ENCODE measurements at regions not wholly inside any gene's neighbourhood (a gene's known extent, or its start where the extent isn't known, plus 50 kb on each side); places are given as distances from the start of the nearest gene placed in this dataset.

GRCh38 chr14:100674428-100674827, 52.3 kb upstream of the DLK1 start:
- H3K4me1 ChIP-seq (ENCODE audit: control insufficient read depth, extremely low read depth, insufficient read depth, low read length) = peaks cover 22% of the 10 kb centered on the region

GRCh38 chr14:100674897-100675619, 51.6 kb upstream of the DLK1 start:
- no peak overlapping the region for H2AFZ ChIP-seq (ENCODE audit: control insufficient read depth, low read length)
- DNase-seq (ENCODE audit: low read depth, low spot score) (no peak), FAIRE-seq (no peak)
- no peaks in the 10 kb centered on the region for H3K79me2 ChIP-seq (ENCODE audit: control insufficient read depth, insufficient read depth, low read length)
- no peak overlapping the region for H3K27ac ChIP-seq (ENCODE audit: control insufficient read depth, insufficient read depth, low read length)
- H3K9me1 ChIP-seq (ENCODE audit: control insufficient read depth, extremely low read depth, insufficient read depth, low read length) = no peaks in the 10 kb centered on the region
- no peak overlapping the region for H3K4me3 ChIP-seq (ENCODE audit: control insufficient read depth in 2 of 3, extremely low read depth in 1 of 3, insufficient read depth in 2 of 3, low read depth in 1 of 3, low read length in 3 of 3)
- no peaks in the 10 kb centered on the region for H3K9me3 ChIP-seq (ENCODE audit: control insufficient read depth, low read depth, low read length)
- H4K20me1 ChIP-seq (ENCODE audit: control insufficient read depth, extremely low read depth, insufficient read depth, low read length) = no peaks in the 10 kb centered on the region
- H3K27me3 ChIP-seq (ENCODE audit: control insufficient read depth, extremely low read depth, insufficient read depth, low read length) = peaks cover 47% of the 10 kb centered on the region
- H3K4me1 ChIP-seq (ENCODE audit: control insufficient read depth, extremely low read depth, insufficient read depth, low read length) = peaks cover 22% of the 10 kb centered on the region
- TF ChIP-seq CTCF (optimal IDR thresholded peaks at IDR 0.05 in 1 of 3, IDR thresholded peaks at IDR 0.05 in 1 of 3, conservative IDR thresholded peaks at IDR 0.05 in 1 of 3; ENCODE audit: extremely low read depth in 1 of 3, insufficient read depth in 2 of 3, low read length in 3 of 3) (no peak), EZH2 (IDR thresholded peaks at IDR 0.05; ENCODE audit: low read length) (no peak)
- no peaks in the 10 kb centered on the region for H3K36me3 ChIP-seq (ENCODE audit: control insufficient read depth in 2 of 2, extremely low read depth in 1 of 2, insufficient read depth in 2 of 2, low read length in 2 of 2)
- H3K4me2 ChIP-seq (ENCODE audit: control insufficient read depth, extremely low read depth, insufficient read depth, low read depth, low read length) = no peak overlapping the region
- dilution Hi-C loops (cut with MboI; ENCODE audit: extremely low pct_ligation_motif_present, low sequenced_read_pairs) = no loop called here
- no peak overlapping the region for H3K9ac ChIP-seq (ENCODE audit: control insufficient read depth, extremely low read depth, insufficient read depth, low read length)

More at GRCh38 chr14:100674428-100674827, 52.3 kb upstream of the DLK1 start:
- Histone ChIP-seq H2AFZ (ENCODE audit: control insufficient read depth, low read length) (no peak overlapping the region), H3K27me3 (ENCODE audit: control insufficient read depth, extremely low read depth, insufficient read depth, low read length) (peaks cover 53% of the 10 kb centered on the region), H3K27ac (ENCODE audit: control insufficient read depth, insufficient read depth, low read length) (no peak overlapping the region), H3K9me1 (ENCODE audit: control insufficient read depth, extremely low read depth, insufficient read depth, low read length) (no peaks in the 10 kb centered on the region), H3K9me3 (ENCODE audit: control insufficient read depth, low read depth, low read length) (no peaks in the 10 kb centered on the region), H3K36me3 (ENCODE audit: control insufficient read depth in 2 of 2, extremely low read depth in 1 of 2, insufficient read depth in 2 of 2, low read length in 2 of 2) (no peaks in the 10 kb centered on the region), H3K4me2 (ENCODE audit: control insufficient read depth, extremely low read depth, insufficient read depth, low read depth, low read length) (no peak overlapping the region), H3K79me2 (ENCODE audit: control insufficient read depth, insufficient read depth, low read length) (no peaks in the 10 kb centered on the region), H3K9ac (ENCODE audit: control insufficient read depth, extremely low read depth, insufficient read depth, low read length) (no peak overlapping the region), H4K20me1 (ENCODE audit: control insufficient read depth, extremely low read depth, insufficient read depth, low read length) (no peaks in the 10 kb centered on the region), H3K4me3 (ENCODE audit: control insufficient read depth in 2 of 3, extremely low read depth in 1 of 3, insufficient read depth in 2 of 3, low read depth in 1 of 3, low read length in 3 of 3) (no peak overlapping the region)
- DNase-seq (ENCODE audit: low read depth, low spot score) (no peak), FAIRE-seq (no peak)
- TF ChIP-seq CTCF (optimal IDR thresholded peaks at IDR 0.05 in 1 of 3, IDR thresholded peaks at IDR 0.05 in 1 of 3, conservative IDR thresholded peaks at IDR 0.05 in 1 of 3; ENCODE audit: extremely low read depth in 1 of 3, insufficient read depth in 2 of 3, low read length in 3 of 3) = no peak
- no peak for TF ChIP-seq EZH2 (IDR thresholded peaks at IDR 0.05; ENCODE audit: low read length)
- dilution Hi-C loops (cut with MboI; ENCODE audit: extremely low pct_ligation_motif_present, low sequenced_read_pairs) = no loop called here
